Retinal pigment epithelial cell (primary cell): ENCODE measurements at regions not wholly inside any gene's neighbourhood (a gene's known extent, or its start where the extent isn't known, plus 50 kb on each side); places are given as distances from the start of the nearest gene placed in this dataset.

Experiments
- DNase-seq: peaks from one replicate; pipeline ENCODE4 v3.0.0-alpha.2; 2010; ENCODE audit warnings: low read depth
- H3K4me3 ChIP-seq: 2 replicates; pipeline ENCODE4 v1.5.1; 2011; ENCODE audit warnings: mild to moderate bottlenecking, low read length, control low read depth, moderate library complexity
- TF ChIP-seq, protein P1 (sequence below): conservative IDR thresholded peaks from 2 replicates; pipeline ENCODE4 v1.5.1; 2011; ENCODE audit warnings: low read depth, low read length, control low read depth, inconsistent platforms

DNA sequence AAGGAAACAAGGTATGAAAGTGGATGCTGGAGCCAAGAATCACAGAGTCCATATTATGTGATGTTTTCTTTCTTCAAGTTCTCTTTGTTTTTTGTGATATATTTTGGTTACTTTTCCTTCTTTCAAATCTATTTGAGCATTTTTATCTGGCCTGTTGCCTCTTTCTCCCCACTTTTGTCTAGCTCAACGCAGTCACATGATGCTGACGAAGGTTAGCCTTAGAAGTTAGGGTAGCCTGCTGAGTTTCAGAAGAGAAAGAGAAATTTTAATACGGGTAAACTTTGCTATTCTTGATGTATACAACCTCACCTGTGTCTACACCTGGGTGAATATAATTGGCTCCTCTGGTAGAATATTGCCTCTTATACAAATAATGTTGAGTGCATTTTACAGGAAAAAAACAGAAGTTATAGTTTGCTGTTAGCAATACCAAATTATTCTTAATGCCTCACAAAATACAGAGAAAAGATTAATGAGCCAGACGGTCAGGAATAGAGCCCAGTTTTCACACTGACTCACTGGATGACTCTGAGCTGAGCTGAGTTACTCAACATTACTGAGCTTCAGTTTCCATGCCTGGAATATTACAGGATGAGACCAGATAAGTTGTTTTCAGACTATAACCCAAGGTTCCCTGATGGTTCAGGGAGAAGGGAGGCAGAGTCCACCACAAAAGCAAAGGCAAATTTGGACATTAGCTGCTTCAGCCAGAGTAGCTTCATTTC lies 161.6 kb upstream of the BDNF start:
- TF ChIP-seq, protein P1, sequence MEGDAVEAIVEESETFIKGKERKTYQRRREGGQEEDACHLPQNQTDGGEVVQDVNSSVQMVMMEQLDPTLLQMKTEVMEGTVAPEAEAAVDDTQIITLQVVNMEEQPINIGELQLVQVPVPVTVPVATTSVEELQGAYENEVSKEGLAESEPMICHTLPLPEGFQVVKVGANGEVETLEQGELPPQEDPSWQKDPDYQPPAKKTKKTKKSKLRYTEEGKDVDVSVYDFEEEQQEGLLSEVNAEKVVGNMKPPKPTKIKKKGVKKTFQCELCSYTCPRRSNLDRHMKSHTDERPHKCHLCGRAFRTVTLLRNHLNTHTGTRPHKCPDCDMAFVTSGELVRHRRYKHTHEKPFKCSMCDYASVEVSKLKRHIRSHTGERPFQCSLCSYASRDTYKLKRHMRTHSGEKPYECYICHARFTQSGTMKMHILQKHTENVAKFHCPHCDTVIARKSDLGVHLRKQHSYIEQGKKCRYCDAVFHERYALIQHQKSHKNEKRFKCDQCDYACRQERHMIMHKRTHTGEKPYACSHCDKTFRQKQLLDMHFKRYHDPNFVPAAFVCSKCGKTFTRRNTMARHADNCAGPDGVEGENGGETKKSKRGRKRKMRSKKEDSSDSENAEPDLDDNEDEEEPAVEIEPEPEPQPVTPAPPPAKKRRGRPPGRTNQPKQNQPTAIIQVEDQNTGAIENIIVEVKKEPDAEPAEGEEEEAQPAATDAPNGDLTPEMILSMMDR: no peak
- no peak overlapping the region for H3K4me3 ChIP-seq
- DNase-seq: peak; percentile 53

DNA sequence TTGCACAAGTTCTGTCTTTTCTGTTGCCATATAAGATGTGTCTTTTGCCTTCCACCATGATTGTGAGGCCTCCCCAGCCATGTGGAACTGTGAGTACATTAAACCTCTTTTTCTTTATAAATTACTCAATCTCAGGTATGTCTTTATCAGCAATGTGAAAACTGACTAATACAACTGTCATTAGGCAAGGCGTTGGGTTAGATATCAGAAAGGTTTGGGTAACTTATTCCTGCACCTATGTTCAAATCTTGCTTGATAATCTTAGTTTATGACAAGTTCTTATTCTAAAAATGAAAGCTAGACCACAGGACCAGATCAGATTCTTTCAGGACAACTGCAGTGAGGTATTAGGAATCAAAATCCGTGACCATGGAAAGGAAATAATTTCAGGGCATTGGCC lies 160.6 kb upstream of the BDNF start:
- H3K4me3 ChIP-seq: no peak overlapping the region
- TF ChIP-seq, protein P1: no peak
- DNase-seq: no peak

DNA sequence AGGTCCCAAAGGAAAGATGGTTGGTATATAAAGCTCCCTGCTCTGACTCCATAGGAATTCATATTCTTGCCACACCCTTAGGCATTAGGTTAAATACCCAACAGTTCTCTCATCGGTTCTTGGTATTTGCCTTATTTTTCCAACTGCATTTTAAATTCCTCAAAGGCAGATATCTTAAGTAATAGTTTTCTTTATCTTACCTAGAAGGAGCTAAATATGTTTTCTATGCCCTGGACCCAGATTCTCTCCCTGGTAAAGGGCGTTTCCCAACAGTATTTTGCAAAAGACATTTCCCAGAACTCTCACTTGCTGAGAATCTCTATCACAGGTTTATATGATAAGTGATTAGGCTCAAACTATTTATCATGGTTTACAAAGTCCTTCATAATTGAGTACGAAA lies 158.6 kb upstream of the BDNF start:
- no peak overlapping the region for H3K4me3 ChIP-seq
- TF ChIP-seq, protein P1: no peak
- no peak for DNase-seq

DNA sequence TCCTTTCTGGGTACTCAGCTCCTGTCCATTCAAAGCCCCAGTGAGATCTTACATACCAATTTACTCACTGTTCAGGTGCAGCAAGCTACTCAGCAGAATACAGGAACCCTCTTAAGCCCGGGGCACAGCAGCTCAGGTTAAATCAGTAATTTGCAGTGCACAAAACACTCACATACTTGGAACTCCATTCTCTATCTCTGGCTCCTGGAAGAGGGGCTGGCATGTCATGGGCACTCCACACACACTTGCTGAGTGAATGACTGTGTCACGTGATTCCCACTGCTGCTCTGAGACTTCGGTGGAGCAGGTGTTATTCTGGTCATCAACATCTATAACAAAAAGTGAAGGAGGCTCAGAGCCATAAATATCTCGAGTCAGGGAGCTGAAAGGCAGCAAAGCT lies 157.3 kb upstream of the BDNF start:
- DNase-seq: no peak
- no peak overlapping the region for H3K4me3 ChIP-seq
- TF ChIP-seq, protein P1: no peak

DNA sequence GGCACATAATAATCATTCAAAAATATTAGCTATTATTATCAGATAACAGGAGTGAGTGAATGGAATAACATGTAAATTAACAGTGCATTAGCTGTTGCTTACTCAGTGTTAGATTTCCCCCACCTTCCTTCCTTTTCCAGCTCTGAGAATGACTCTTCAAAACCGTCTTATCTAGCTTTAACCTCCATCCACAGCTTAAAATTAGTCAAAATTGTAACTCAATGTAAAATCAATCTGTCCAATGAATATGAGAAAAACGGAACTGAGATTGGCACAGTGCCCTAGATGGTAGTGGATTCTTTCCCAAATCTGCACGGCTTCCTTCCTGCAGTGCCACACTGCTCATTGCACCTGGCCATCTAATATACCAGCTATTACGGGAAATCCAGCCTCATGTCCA lies 156.8 kb upstream of the BDNF start:
- no peak overlapping the region for H3K4me3 ChIP-seq
- TF ChIP-seq, protein P1: no peak
- no peak for DNase-seq

DNA sequence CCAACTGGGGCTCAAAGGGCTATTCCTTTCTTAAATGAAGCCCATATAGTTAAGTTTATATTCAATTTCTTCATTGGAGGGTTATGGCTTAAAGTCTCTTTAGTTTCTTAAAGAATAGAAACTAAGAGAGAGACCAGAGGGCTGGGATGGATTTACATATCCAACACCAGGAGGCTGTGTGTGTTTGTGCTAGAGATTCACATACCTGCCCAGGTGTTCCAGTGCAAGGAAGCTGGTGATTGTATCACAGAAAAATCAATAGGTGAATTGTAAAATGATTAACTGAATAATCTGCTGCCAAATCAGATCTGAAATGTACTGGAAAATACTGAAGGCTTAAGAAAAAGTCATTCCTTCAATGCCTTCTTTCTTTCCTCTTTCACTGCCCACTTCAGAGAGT lies 148.2 kb upstream of the BDNF start:
- TF ChIP-seq, protein P1: no peak
- no peak for DNase-seq
- no peak overlapping the region for H3K4me3 ChIP-seq

DNA sequence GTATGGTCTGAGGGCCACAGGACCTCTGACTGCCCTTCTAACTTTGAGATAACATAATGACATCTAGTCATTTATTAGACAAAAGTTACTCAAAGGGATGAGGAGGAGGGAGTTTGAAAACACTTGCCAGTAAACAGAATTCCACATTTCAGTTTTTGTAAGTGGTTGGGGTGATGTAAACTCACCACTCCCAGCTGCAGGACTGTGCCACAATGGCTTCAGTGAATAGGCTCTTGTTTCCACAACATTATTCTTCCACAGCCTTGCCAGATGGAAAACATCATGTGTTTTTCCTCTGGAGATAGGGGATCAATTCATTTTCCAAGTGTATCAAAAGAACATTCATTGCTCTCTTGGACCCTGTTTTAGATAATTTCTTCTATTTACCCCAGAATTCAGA lies 147.2 kb upstream of the BDNF start:
- DNase-seq: no peak
- H3K4me3 ChIP-seq: no peak overlapping the region
- TF ChIP-seq, protein P1: no peak
